GM21515 (cell line): ENCODE measurements at regions not wholly inside any gene's neighbourhood (a gene's known extent, or its start where the extent isn't known, plus 50 kb on each side); places are given as distances from the start of the nearest gene placed in this dataset.

ENCODE experiments used
- ATAC-seq: cut with Tn5 transposase; IDR thresholded peaks from one replicate; pipeline ENCODE4 v1.9.1; 2021; ENCODE audit not compliant: unreplicated experiment

GRCh38 chr11:80144897-80145594 lies 704.2 kb upstream of the TENM4 start:
- no peak for ATAC-seq

- no peak for ATAC-seq
Measured at GRCh38 chr11:80136991-80137390, 696.2 kb upstream of the TENM4 start.

GRCh38 chr11:80129396-80129795 lies 688.6 kb upstream of the TENM4 start:
- ATAC-seq, result no peak

DNA sequence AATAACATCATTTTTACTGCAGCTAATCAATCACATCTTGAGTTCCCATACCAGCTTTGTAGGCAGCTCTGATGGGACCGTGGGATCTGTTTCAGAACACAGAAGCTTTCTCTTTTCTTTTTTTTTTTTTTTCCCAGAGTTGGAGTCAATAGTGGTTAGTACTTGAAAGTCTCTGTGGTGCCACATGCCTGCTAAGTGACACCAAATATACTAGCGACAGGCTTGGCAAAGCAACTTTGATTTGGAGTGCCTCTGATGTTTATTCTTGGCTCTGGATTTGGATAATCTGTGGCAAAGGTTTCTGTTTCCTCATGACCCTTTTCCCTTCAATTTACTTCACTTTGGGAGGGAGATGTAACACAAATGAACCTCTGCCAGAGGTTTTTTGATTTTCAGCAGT lies 681.4 kb upstream of the TENM4 start:
- no peak for ATAC-seq

DNA sequence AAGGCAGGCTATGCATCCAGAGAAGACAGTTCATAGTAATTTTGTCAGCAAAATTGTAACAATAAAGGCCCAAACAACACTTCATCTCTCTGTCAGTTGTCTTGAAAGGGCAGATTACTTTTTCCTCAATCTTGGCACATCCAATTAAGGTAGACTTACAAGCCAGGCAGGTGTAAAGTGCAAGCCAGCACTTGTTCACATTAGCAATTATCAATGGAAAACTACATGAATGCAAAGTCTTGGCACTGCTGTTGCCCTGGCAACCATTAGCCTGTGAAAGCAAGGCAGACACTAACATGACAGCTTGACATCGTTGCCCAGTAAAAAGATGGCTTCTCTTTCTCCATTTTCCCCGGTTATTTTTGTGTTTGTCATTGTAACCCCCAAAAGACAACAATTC lies 677.2 kb upstream of the TENM4 start:
- no peak for ATAC-seq

GRCh38 chr11:80116796-80117195 lies 676.0 kb upstream of the TENM4 start:
- no peak for ATAC-seq

- ATAC-seq, result no peak
Measured at GRCh38 chr11:80109652-80110051, 668.8 kb upstream of the TENM4 start.

DNA sequence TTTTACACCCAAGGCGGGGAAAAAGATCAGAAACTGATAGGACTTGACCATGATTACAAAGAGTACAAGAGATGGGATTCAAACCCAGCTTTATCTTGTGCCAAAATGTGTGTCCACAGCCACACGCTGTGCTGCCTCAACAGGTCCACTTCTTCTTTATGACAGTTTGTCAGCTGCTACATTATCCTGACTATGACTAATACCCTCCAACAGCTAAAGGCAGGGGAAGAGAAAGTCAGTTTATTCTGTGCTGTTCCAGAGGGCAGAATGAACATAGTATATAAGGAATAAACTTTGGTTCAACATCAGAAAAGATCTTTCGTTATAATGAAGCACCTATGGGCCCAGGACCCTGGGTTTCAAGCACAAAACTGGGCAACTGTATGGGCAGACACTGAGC lies 668.2 kb upstream of the TENM4 start:
- no peak for ATAC-seq

- no peak for ATAC-seq
Measured at GRCh38 chr11:80107415-80107814, 666.6 kb upstream of the TENM4 start.

- ATAC-seq, result no peak
Measured at GRCh38 chr11:80104191-80104590, 663.4 kb upstream of the TENM4 start.

- no peak for ATAC-seq
Measured at GRCh38 chr11:80103142-80103859, 662.5 kb upstream of the TENM4 start.

- ATAC-seq, result no peak
Measured at GRCh38 chr11:80097146-80097545, 656.3 kb upstream of the TENM4 start.

DNA sequence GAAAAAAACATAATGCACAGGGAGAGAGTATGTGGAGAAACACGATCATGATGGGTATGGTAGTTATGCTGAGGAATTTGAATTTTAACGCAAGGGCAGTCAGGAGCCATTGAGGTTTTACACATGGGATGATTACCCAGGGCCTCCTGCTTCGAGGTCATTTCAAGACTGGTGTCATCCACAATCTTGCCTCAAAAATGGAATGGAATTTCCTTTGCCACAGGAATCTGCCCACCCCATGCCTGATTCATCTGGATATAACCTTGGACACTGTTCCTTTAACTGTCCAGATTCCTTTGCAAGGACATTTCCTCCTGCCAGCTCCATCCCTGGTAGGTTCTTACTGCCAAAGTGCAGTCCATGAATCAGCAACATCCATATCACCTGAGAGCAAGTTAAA lies 655.9 kb upstream of the TENM4 start:
- no peak for ATAC-seq

GRCh38 chr11:80086496-80087055 lies 645.7 kb upstream of the TENM4 start:
- ATAC-seq, result no peak

DNA sequence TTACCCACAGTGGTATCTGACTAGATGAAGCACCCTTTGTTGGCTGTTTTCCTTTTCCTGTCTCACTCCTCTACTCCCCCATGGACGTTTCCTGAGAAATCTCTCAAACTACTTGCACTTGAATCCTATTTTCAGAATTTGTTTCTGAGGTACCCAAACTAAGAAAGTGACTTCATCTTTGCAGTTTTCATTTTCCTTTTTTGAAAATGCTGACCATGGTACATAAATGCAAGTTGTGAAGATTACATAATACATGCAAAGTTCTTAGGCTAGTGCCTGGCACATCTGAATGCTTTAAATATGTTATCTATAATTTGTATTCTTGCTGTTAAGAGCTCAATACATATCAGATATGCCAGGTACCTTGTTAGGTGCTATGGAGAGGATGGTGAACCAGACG lies 644.7 kb upstream of the TENM4 start:
- no peak for ATAC-seq

GRCh38 chr11:80084608-80085007 lies 643.8 kb upstream of the TENM4 start:
- ATAC-seq, result no peak

- ATAC-seq, result no peak
Measured at GRCh38 chr11:80083531-80083951, 642.7 kb upstream of the TENM4 start.

DNA sequence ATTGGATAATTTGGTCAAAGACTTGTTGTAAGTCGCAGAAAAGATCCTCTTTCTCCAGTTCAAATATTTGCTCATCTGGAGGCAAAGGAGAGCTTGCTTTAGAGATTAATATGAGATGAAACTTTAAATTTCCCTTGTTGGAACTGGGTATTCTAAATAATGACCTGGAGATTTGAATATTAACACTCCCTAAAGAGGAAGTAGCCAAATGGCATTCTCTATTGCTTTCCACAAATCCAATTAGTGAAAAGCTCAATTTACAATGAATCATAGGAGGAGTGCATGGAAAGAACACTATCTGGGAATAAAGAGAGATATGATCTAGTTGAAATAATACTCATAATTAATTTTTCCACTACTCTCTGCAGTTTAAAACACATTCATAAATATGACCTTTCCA lies 641.6 kb upstream of the TENM4 start:
- ATAC-seq, result no peak

DNA sequence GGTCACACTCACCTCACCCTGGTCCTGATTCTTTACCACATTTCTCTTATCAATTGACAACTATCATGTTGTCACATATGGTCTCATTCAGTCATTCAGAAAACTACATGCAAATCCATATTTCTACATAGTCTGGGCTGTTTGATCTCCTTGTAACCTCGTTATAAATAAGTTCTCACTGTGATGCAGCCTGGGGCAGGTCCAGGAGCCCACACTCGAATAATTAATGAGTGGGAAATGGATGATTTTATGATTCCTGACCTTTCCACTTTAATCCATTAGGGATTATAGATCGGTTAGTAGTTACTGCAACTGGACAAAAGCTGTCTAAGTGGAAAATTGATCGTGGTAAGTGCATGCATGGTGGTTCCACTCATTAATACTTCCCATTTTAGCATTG lies 636.3 kb upstream of the TENM4 start:
- no peak for ATAC-seq

DNA sequence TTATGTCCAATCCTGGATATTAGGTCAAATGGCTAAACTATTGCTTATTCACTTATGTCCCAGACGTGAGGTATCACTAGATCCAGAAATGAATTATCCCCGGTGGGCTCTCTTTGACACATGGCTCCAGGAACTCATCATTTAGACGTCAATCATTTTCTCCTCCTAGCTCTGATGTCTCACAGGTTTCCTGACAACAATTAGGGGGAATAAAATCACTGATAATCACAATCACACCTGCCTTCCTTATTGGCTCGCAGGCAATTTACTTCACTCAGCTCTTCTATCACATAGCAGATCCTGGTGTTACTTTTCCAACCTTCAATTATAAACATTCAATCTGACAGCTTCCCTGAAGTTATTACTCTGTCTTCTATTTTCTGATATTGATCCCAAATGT lies 634.0 kb upstream of the TENM4 start:
- ATAC-seq, result no peak

GRCh38 chr11:80066291-80066690 lies 625.5 kb upstream of the TENM4 start:
- ATAC-seq, result no peak

DNA sequence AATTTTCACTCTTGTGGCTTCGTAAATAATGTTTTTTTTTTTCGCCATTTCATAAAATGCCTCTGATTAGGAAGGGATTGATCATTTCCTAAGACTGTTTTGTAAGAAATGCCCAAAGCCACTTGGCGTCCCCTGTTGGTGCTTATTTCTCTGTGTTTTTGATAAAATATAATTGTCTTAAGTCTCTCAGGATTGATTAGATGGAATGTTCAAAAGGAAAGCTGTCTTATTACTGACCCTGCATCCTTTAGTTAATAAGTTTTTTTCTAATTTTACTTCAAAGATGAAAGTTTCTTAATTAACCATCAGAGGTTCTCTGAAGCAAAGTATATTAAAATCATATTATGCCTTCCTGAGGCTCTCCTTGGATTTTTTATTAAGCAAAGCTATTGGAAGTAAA lies 624.3 kb upstream of the TENM4 start:
- no peak for ATAC-seq
